Suppressor macrophage treated with lipopolysaccharide for 1 hour (primary cell): ENCODE measurements at regions not wholly inside any gene's neighbourhood (a gene's known extent, or its start where the extent isn't known, plus 50 kb on each side); places are given as distances from the start of the nearest gene placed in this dataset.

Source experiments
- DNase-seq, 3 donors: peaks; one replicate each; pipeline ENCODE4 v3.0.0-alpha.2; 2020 to 2022

DNA sequence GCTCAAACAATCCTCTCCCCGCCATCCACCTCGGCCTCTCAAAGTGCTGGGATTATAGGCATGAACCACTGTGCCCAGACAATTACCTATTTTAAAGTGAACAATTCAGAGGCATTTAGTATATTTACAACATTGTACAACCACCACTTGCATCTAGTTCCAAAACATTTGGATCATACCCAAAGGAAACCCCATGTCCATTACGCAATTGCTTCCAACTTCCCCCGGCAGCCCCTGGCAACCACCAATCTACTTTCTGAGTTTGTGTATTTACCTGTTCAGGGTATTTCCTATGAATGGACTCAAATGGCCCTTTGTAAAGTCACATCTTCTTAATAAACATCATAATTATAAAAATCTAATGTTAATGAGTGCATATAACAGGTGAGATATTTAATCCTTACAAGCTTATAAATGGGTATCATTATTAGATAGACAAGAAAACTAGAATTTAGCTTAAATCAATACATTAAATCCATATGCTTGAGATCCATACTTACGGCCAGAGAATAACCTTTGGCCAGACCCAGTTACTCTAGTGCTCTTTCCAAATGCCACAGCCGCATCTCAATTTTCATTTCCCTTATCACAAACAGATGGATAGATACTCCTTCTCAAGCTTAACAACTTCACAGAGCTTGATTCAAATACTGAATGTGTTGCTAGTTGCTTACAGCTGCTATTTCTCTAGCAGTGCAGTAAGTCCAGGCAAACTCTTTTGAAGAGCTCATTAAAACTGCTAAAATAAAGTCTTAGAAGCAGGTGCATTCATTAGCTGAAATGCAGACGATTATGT is 133.4 kb upstream of the MKLN1 start:
- peak; percentile 57 to 64 (median 57) for DNase-seq

DNA sequence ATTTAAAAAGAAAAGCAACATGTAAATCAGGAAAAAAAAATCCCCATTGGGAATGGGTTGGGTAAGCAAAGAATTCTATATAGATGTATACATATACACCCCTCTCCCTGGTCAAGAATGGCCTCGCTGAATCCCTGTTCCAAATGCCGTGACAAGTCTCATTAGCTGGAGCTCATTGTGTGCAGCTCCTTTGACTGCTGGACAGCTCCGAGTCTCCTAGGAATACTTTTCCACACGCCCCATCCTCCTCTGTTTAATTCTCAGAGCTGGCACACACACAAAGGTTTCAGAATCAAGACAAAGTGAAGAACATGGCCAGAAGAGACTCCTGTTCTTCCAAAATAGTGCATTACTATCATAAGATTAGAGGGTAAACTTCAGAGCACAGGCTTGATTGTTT is 130.9 kb upstream of the MKLN1 start:
- DNase-seq = no peak

DNA sequence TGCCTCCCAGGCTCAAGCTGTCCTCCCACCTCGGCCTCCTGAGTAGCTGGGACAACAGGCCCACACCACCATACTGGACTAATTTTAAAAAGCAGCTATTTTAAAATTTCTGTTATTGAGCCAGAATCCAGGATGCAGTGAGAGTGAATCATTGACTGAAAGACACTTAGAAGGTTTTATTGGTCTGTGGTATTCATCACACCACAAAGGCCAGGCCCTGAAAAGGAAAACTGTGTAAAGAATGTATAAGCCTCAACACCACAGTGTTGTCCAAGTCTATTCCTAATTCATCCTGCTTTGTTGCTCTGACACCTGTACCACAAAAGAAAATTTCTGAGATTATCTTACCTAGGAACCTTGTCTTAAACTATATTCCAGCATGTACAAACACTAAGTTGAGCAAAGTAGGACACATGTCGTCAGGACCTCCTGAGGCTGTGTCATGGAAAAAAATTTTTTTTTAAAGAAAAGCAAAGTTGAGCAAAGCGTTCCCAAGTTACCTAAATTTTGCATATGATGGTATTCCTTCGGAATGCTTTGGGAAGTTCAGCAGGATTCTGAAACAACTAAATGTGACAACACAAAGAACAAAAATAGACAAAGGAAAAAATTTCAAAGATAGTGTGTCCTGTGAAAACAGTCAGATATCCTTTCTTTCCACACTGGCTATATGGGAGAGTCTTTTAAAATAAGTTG is 129.6 kb upstream of the MKLN1 start:
- DNase-seq = no peak

DNA sequence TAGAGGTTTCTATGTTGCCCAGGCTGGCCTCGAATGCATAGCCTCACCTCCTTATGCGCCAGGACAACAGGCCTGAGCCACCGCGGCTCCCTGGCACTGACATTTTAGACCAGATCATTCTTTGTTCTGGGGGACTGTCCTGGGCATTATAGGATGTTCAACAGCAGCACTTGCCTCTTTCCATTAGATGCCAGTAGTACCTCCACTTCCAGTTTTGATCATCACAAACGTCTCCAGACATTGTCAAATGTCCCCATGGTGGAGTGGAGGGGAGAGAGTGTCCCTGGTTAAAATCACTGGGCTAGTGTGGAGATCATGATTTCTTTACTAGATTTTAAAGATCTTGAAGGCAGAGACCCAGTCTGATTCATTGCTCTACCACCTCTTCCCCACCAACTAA is 125.2 kb upstream of the MKLN1 start:
- DNase-seq = no peak

- DNase-seq = no peak
Observed at GRCh38 chr7:131203291-131203976, 124.2 kb upstream of the MKLN1 start.

- no peak for DNase-seq
Observed at GRCh38 chr7:131208777-131209176, 118.9 kb upstream of the MKLN1 start.

DNA sequence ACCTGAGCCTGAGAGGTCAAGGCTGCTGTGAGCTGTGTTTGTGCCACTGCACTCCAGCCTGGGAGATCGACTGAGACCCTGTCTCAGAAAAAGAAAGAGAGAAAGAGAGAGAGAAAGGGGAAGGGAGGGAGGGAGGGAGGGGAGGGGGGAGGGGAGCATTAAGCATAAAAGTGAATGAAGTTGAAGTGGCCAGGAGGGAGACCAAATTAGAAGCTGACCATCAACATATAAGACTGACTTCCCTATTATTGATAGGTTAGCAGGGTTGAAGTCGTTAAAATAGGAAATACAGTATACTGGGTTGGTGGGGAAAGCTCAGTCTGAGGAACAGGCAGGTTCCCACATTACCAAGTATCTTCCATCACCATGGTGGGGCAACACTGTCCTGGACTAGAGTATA is 117.1 kb upstream of the MKLN1 start:
- no peak for DNase-seq

DNA sequence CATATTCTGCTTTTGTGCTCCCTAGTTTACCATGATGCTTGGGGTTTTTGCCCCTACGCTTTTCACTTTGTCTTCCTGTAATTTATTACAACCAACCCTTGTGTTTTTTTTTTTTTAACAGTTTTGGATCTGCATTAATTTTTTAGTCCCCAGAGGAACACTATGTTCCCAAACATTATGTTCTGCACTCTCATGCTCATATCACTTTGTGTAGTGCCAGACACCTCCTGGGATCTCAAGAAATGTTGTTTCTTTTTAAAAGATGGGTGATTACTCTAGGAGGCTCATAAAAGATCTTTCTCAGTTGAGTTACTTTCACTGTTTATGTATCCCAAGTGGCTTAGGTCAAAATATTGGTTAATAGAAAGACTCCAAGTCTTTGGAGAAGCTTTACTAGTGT is 116.2 kb upstream of the MKLN1 start:
- no peak for DNase-seq

DNA sequence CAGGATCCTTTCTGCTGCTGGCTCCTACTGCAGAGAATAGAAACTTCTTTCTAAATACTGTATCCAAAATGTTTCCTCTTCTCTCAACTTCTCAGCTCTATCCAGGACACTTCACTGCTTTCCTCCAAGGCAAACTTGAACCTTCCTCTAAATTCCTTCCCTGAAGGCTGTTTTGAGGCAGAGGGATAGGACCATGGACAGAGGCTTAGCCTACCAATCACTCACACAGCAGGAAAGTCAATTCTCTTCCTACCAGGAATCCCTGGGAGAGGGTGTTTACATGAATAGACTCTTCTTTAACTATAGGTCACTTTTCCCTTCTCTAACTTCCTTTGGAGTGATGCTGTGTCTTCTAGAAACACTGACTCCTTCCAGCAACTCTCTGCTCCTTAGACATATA is 115.6 kb upstream of the MKLN1 start:
- no peak for DNase-seq

- DNase-seq = peak; percentile 23 to 56 (median 55)
Observed at GRCh38 chr7:131218727-131219128, 108.9 kb upstream of the MKLN1 start.

DNA sequence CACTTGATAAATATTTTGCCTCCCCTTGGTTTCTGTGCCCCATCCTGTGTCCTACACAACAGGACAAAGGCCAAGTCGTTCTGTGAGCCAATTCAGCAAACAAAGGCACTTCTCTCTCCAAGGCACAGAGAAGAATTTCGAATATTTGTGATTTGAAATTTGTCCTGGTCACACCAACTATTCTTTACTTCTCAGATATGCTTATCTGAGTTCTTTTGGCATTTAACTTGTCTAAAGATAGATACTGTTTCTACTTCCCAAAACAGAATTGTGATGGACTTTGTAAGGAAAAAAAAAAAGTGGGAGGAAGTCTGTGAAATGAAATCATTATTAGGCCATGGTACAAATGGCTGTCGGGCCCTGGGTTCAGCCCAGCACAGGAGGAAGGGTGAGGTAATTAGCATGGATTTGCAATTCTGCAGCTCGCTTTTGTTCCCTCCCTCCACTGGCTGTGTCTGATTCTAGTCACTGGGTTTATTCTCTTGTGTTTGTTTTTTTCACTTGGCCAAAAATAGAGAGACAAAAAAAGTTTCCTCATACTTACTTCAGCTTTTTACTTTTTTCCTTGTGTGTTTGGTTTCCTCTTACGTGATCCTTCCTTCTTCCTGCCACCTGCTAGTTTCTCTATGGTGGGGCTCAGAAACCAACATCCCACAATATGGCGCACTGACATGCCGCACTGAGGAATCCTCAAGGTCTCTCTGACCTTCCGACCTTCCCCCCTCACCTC is 108.2 kb upstream of the MKLN1 start:
- DNase-seq = peak; percentile 66 to 71 (median 68)

DNA sequence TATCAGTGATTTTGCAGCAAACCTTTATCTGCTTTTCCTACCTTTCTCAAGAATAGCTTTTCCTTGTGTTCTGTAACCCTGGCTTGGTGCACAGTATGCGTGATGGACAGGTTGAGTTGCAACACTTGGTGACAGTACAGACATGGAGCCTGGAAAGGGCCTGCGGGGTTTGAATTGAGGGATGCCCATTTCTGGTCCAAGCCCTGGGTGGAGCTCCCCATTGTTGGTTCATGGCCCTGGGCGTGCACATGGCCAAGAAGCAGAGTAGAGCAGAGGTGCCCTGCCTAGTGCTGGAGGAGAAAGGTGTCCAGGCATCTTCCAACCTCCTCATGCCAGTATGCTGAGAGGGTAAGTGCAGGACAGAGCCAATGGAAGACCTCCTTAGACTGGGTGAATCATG is 106.6 kb upstream of the MKLN1 start:
- no peak for DNase-seq

DNA sequence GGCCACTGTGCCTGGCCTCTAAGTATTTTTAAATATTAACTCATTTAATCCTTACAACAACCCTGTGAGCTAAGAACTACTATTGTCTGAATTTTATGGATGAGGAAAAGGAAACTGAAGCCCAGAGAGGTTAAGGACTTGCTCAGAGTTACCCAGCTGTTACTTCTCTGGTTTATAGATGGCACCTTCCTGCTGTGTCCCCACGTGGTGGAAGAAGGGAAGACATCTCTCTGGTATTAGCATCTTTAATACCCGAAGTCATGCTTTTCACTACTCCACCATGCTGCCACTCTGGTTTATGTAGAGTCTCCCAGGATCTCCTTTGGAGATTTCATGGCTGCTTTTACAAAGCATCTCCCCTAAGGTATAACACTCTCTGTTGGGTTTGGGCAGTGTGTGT is 105.5 kb upstream of the MKLN1 start:
- no peak for DNase-seq

GRCh38 chr7:131223151-131223550 is 104.5 kb upstream of the MKLN1 start:
- DNase-seq = no peak

DNA sequence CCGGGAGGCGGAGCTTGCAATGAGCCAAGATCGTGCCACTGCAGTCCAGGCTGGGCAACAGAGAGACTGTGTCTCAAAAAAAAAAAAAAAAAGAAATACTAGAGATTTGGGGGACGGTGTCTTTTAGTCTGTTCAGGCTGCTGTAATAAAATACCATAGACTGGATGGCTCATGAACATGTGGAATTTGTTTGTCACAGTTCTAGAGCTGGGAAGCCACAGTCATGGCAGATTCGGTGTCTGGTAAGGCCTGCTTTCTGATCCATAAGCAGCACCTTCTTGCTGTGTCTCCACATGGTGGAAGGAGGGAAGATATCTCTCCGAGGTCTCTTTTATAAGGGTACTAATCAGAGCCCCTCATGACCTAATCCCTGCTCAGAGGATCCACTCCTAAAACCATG is 102.7 kb upstream of the MKLN1 start:
- DNase-seq = no peak

DNA sequence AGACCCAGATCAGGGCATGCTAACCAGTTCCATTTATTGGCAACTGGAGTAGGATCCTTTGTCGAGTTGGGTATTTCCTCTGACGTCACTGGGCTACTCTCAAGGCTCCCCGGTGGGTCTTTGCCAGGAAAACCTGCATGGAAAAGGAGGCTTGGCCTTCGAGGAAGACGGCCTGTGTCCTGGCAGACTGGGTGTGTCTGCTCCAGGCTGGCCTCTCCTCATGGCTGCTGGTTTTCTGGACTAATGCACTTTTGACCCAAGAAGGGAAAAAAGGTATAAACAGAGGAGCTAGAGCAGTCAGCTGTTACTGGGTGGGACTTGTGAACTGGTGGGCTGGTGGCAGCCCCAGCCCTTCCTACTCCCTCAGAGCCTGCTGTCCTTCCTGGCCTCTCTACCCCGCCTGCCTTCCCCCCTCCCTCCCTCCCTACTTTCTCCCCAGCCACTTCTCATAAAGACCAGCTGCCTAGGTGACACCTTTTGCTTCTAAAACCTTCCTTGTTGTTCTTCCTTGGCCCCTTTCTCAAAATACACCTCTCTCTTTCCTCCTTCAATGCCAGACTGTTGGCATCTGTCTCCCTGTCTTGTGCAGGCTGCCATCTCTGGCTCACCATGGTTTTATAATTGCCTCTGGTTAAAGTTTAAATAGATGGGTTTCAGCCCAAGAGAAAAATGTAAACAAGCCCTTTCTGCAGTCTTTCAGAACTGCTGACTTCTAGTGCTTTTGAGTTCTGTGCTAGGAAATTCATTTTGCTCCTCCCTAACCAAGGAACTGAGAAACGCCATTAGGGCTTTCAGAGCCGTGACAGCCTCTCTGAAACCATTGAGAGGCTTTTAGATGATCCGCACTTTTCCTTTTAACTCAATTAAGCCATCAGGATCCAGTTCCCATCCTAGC is 101.8 kb upstream of the MKLN1 start:
- peak in 1 of 3 donors; percentile 51 for DNase-seq

- peak in 2 of 3 donors; percentile 35 to 56 for DNase-seq
Observed at GRCh38 chr7:131226514-131226865, 101.2 kb upstream of the MKLN1 start.

DNA sequence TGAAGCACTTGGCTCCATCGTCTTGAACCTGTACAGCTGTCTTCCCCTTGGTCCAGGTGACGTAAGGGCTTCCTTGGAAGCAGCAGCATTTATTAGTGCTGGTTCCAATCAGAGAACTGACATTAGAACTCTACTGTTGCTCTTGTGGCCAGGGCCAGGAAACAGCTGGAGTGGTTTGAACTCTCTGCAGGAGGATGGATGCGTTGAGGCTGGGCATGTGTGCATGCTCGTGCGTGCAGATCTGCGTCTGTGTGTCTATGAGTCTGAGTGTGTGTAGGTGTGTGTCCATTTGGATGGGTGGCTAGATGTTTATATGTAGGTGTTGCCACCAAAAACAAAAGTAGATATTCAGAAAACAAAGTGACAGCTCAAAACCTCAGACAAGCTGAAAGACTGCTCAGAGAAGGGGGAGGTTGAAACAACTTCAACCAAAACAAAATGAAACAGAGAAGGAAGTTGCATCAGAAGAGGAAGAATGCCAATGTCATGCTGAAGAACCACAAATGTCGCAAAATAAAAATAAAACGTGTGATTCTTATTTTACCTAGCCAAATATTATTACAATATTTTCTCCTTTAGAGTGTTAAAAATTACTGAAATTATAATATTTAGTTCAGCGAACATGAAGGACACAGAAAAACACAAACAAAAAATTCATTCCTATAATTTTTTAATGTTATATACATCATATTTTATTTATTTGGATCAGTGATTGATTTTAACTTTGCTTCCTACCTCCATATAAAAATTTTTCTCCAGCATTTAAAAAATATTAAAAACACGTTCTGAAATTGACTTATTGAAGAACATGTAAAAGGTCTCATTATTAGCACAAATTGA is 96.1 kb upstream of the MKLN1 start:
- peak; percentile 56 to 77 (median 75) for DNase-seq

DNA sequence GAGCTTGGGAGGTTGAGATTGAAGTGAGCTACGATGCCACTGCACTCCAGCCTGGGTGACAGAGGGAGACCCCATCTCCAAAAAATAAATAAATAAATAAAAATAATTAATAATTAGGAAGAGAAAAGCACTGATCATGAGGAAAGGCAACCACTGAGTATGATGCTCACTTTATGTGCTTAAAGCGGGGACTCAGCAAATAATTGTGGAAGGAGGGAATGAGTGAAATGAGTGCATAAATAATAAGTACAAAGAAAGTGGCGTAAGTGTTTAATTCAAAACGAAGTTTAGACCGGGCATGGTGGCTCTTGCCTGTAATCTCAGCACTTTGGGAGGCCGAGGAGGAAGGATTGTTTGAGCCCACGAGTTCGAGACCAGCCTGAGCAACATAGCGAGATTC is 94.9 kb upstream of the MKLN1 start:
- no peak for DNase-seq

GRCh38 chr7:131233193-131233592 is 94.5 kb upstream of the MKLN1 start:
- DNase-seq = no peak
